H1 (cell line): ENCODE measurements at regions not wholly inside any gene's neighbourhood (a gene's known extent, or its start where the extent isn't known, plus 50 kb on each side); places are given as distances from the start of the nearest gene placed in this dataset.

Experiments
- CTCF ChIA-PET: fragments of 300-600 bp; sonication (Branson Sonifier 250); formaldehyde crosslinking; loops from one replicate; lab custom pipeline; 2021; ENCODE audit not compliant: partially characterized antibody; lab: Charles Lee
- POLR2A ChIA-PET: fragments of 300-600 bp; sonication (Branson Sonifier 250); formaldehyde crosslinking; loops from one replicate; lab custom pipeline; 2021; ENCODE audit warnings: inconsistent platforms; ENCODE audit not compliant: partially characterized antibody; lab: Charles Lee
- DNase-seq, 2 experiments: peaks; one replicate each; pipeline versions ENCODE4 v3.0.0 to v3.0.0-alpha.2; 2010 to 2022; ENCODE audit warnings: low spot score in 2 of 2, low read depth in 1 of 2, mixed read lengths in 1 of 2
- FAIRE-seq: peaks from 2 replicates; lab custom pipeline; 2011; peaks lifted over from hg19 to GRCh38; lab: Jason Lieb, UNC
- H2AFZ ChIP-seq: 2 replicates; pipeline ENCODE4 v1.8.1; 2012; ENCODE audit warnings: low read length, inconsistent platforms
- H2AK5ac ChIP-seq: 2 replicates; pipeline ENCODE4 v1.6.1; 2013; ENCODE audit warnings: low read depth, low read length
- H2BK120ac ChIP-seq: replicated peaks from 2 replicates; pipeline ENCODE3; 2013; ENCODE audit warnings: low read depth, low read length, inconsistent platforms
- H2BK12ac ChIP-seq: 2 replicates; pipeline ENCODE4 v1.6.1; 2013; ENCODE audit warnings: low read depth, low read length
- H2BK15ac ChIP-seq: 2 replicates; pipeline ENCODE4 v1.6.1; 2013; ENCODE audit warnings: low read length
- H2BK20ac ChIP-seq: 2 replicates; pipeline ENCODE4 v1.6.1; 2013; ENCODE audit warnings: low read length
- H2BK5ac ChIP-seq: 2 replicates; pipeline ENCODE4 v1.6.1; 2013; ENCODE audit warnings: low read depth, low read length
- H3K14ac ChIP-seq: 2 replicates; pipeline ENCODE4 v1.6.1; 2013; ENCODE audit warnings: inconsistent platforms; ENCODE audit not compliant: insufficient read length
- H3K18ac ChIP-seq: 2 replicates; pipeline ENCODE4 v1.6.1; 2013; ENCODE audit warnings: low read length; ENCODE audit errors: extremely low read depth
- H3K23ac ChIP-seq: 2 replicates; pipeline ENCODE4 v1.6.1; 2013; ENCODE audit warnings: inconsistent platforms; ENCODE audit not compliant: insufficient read length
- H3K23me2 ChIP-seq: 2 replicates; pipeline ENCODE4 v1.6.1; 2013; ENCODE audit warnings: low read depth, low read length
- H3K27ac ChIP-seq: 2 replicates; pipeline ENCODE4 v1.6.1; 2011; ENCODE audit warnings: low read depth, low read length, inconsistent platforms
- H3K27me3 ChIP-seq, 4 experiments: replicated peaks in 1 of 4; 1 replicate in 1 of 4; 2 replicates in 3 of 4; pipeline versions ENCODE4 v1.6.1 to v1.8.1; 2011 to 2013; ENCODE audit warnings: low read length in 3 of 4, mild to moderate bottlenecking in 3 of 4, inconsistent platforms in 2 of 4, mixed read lengths in 2 of 4, moderate library complexity in 1 of 4; ENCODE audit not compliant: control insufficient read depth in 3 of 4, insufficient read depth in 3 of 4; ENCODE audit errors: extremely low read depth in 1 of 4
- H3K36me3 ChIP-seq, 4 experiments: 2 replicates each; pipeline versions ENCODE4 v1.6.1 to v1.8.1; 2011 to 2013; ENCODE audit warnings: mild to moderate bottlenecking in 4 of 4, low read length in 3 of 4, moderate library complexity in 2 of 4, control low read depth in 1 of 4, inconsistent platforms in 1 of 4; ENCODE audit not compliant: insufficient read depth in 4 of 4, control insufficient read depth in 2 of 4
- H3K4ac ChIP-seq: replicated peaks from 2 replicates; pipeline ENCODE3; 2013; ENCODE audit warnings: low read length, low read depth, mixed read lengths, inconsistent platforms; ENCODE audit not compliant: insufficient read length
- H3K4me1 ChIP-seq, 4 experiments: replicated peaks in 1 of 4; 1 replicate in 1 of 4; 2 replicates in 3 of 4; pipeline versions ENCODE4 v1.6.1 to v1.8.1; 2011 to 2013; ENCODE audit warnings: low read length in 3 of 4, inconsistent platforms in 2 of 4, mixed read lengths in 1 of 4; ENCODE audit not compliant: insufficient read depth in 4 of 4, control insufficient read depth in 3 of 4
- H3K4me2 ChIP-seq, 2 experiments: 2 replicates each; pipeline versions ENCODE4 v1.6.1 to v1.8.1; 2011 to 2013; ENCODE audit warnings: low read depth in 2 of 2, low read length in 2 of 2, control low read depth in 1 of 2, inconsistent platforms in 1 of 2, mild to moderate bottlenecking in 1 of 2; ENCODE audit not compliant: insufficient read depth in 1 of 2
- H3K4me3 ChIP-seq, 4 experiments: fragments of 200-600, 300-600 bp in 1 of 4; sonication (generic), shearing (Covaris generic), sonication (Bioruptor Twin) in 1 of 4; 2 replicates each; pipeline versions ENCODE4 v1.5.1 to v1.8.1; 2011 to 2016; ENCODE audit warnings: low read length in 4 of 4, low read depth in 3 of 4, control low read depth in 2 of 4, inconsistent platforms in 2 of 4, mild to moderate bottlenecking in 2 of 4, mixed read lengths in 1 of 4, moderate library complexity in 1 of 4; ENCODE audit not compliant: insufficient read depth in 2 of 4; ENCODE audit errors: extremely low read depth in 1 of 4
- H3K56ac ChIP-seq: replicated peaks from 2 replicates; pipeline ENCODE3; 2013; ENCODE audit warnings: low read depth, mild to moderate bottlenecking, mixed read lengths, low read length, inconsistent platforms; ENCODE audit not compliant: insufficient read length
- H3K79me1 ChIP-seq: 2 replicates; pipeline ENCODE4 v1.6.1; 2013; ENCODE audit warnings: low read depth, low read length, control low read depth
- H3K79me2 ChIP-seq, 2 experiments: 2 replicates each; pipeline versions ENCODE4 v1.6.1 to v1.8.1; 2012 to 2013; ENCODE audit warnings: low read length in 2 of 2, mild to moderate bottlenecking in 2 of 2, inconsistent platforms in 1 of 2; ENCODE audit not compliant: insufficient read depth in 2 of 2, control insufficient read depth in 1 of 2
- H3K9ac ChIP-seq, 4 experiments: replicated peaks in 1 of 4; 1 replicate in 1 of 4; 2 replicates in 3 of 4; pipeline versions ENCODE4 v1.6.1 to v1.8.1; 2011 to 2013; ENCODE audit warnings: low read depth in 3 of 4, low read length in 3 of 4, control low read depth in 2 of 4, mild to moderate bottlenecking in 2 of 4, moderate library complexity in 2 of 4, inconsistent platforms in 1 of 4; ENCODE audit errors: extremely low read depth in 1 of 4
- H3K9me3 ChIP-seq, 2 experiments: 2 replicates each; pipeline versions ENCODE4 v1.6.1 to v1.8.1; 2012 to 2013; ENCODE audit warnings: mild to moderate bottlenecking in 2 of 2, moderate library complexity in 2 of 2, control low read depth in 1 of 2, inconsistent platforms in 1 of 2, low read depth in 1 of 2, low read length in 1 of 2, mixed read lengths in 1 of 2; ENCODE audit not compliant: insufficient read depth in 2 of 2
- H4K20me1 ChIP-seq, 2 experiments: replicated peaks in 1 of 2; 2 replicates each; pipeline versions ENCODE3 to v1.8.1; 2011 to 2013; ENCODE audit warnings: inconsistent platforms in 2 of 2, low read length in 2 of 2, mild to moderate bottlenecking in 1 of 2; ENCODE audit not compliant: insufficient read depth in 2 of 2, control insufficient read depth in 1 of 2
- H4K5ac ChIP-seq: 2 replicates; pipeline ENCODE4 v1.6.1; 2013; ENCODE audit warnings: low read length, low read depth, mixed read lengths, inconsistent platforms; ENCODE audit not compliant: insufficient read length
- H4K8ac ChIP-seq: 2 replicates; pipeline ENCODE4 v1.8.0; 2013; ENCODE audit warnings: mild to moderate bottlenecking, moderate library complexity, low read length, inconsistent platforms; ENCODE audit not compliant: insufficient read depth; ENCODE audit errors: extremely low read depth
- H4K91ac ChIP-seq: replicated peaks from 2 replicates; pipeline ENCODE3; 2013; ENCODE audit warnings: low read length, mixed read lengths, inconsistent platforms; ENCODE audit not compliant: insufficient read length
- CBX5 ChIP-seq: fragments of 300-800, 300-1000 bp; sonication (generic); IDR thresholded peaks from 2 replicates; pipeline ENCODE4 v1.7.1; 2016; ENCODE audit warnings: antibody characterized with exemption, low read length, low read depth
- MAFK ChIP-seq: IDR thresholded peaks from 2 replicates; pipeline ENCODE4 v1.6.1; 2012; ENCODE audit warnings: low read depth, mild to moderate bottlenecking, improper control_type of control experiment, low read length
- RBBP5 ChIP-seq: IDR thresholded peaks from 2 replicates; pipeline ENCODE4 v1.7.1; 2012; ENCODE audit warnings: low read depth, mild to moderate bottlenecking, inconsistent platforms, low read length, moderate library complexity, borderline replicate concordance
- SRF ChIP-seq: IDR thresholded peaks from 2 replicates; pipeline ENCODE4 v1.6.1; 2011; ENCODE audit warnings: mild to moderate bottlenecking, low read depth, low read length, moderate library complexity
- WGBS, 2 experiments: shearing (Covaris generic) in 1 of 2; methylation state at CpG; one replicate each; pipeline versions ENCODE4 v1.1.6 to v1.1.7; 2013 to 2015; ENCODE audit warnings: low lambda C conversion rate in 2 of 2, mixed read lengths in 2 of 2, inconsistent platforms in 1 of 2, low coverage in 1 of 2, missing lambda C conversion rate in 1 of 2; ENCODE audit not compliant: insufficient replicate concordance in 2 of 2, insufficient coverage in 1 of 2, insufficient read length in 1 of 2; ENCODE audit errors: extremely low coverage in 1 of 2, missing lambda C conversion rate in 1 of 2; 5-methylcytosine and 5-hydroxymethylcytosine counted together
- TF ChIP-seq, protein P1 (sequence below): IDR thresholded peaks from 2 replicates; pipeline ENCODE4 v1.6.1; 2012; ENCODE audit warnings: low read length, inconsistent platforms

DNA sequence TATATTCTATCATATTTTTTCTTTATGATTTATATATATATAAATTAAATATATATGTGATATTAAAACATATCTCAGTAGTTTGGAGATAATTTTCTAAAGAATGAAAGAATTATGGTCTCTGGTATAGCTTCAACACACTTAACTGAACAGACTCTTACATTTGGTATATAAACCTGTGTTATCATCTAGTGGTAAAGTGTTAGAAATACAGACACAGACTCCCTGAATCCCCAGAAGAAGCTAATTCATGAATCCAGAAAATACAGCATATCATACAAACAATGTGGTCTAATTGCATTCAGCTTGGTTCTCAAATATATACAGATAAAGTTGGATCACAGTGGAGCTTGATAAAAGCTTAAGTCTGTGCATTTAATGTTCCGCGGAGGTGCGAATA lies 1100.4 kb downstream of the ROBO2 start:
- no peak overlapping the region for H3K4ac ChIP-seq
- no peak overlapping the region for H2AFZ ChIP-seq
- no peak overlapping the region for H3K23ac ChIP-seq
- no peak overlapping the region for H3K14ac ChIP-seq
- no peak overlapping the region for H2BK5ac ChIP-seq
- no peak overlapping the region for H3K18ac ChIP-seq
- H3K23me2 ChIP-seq, result no peaks in the 10 kb centered on the region
- TF ChIP-seq CBX5, result no peak
- TF ChIP-seq SRF, result no peak
- TF ChIP-seq MAFK, result no peak
- TF ChIP-seq RBBP5, result no peak
- TF ChIP-seq, protein P1, sequence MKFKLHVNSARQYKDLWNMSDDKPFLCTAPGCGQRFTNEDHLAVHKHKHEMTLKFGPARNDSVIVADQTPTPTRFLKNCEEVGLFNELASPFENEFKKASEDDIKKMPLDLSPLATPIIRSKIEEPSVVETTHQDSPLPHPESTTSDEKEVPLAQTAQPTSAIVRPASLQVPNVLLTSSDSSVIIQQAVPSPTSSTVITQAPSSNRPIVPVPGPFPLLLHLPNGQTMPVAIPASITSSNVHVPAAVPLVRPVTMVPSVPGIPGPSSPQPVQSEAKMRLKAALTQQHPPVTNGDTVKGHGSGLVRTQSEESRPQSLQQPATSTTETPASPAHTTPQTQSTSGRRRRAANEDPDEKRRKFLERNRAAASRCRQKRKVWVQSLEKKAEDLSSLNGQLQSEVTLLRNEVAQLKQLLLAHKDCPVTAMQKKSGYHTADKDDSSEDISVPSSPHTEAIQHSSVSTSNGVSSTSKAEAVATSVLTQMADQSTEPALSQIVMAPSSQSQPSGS, result no peak
- no peak overlapping the region for H4K91ac ChIP-seq
- no peaks in the 10 kb centered on the region for H4K20me1 ChIP-seq
- CTCF ChIA-PET, result interaction anchor here (0.7 to 1.6 kb wide), 3 partner anchors 10 to 495 kb away, joined by 3 to 4 read pairs (median 4); no protein-coding TSS in a partner anchor
- H3K79me2 ChIP-seq, result no peaks in the 10 kb centered on the region
- no peak overlapping the region for H2BK15ac ChIP-seq
- no peaks in the 10 kb centered on the region for H3K36me3 ChIP-seq
- no peaks in the 10 kb centered on the region for H3K9me3 ChIP-seq
- H3K4me1 ChIP-seq, result no peaks in the 10 kb centered on the region
- H3K56ac ChIP-seq, result no peak overlapping the region
- no peak overlapping the region for H4K5ac ChIP-seq
- H3K4me3 ChIP-seq, result no peak overlapping the region
- DNase-seq (no peak), FAIRE-seq (no peak)
- H3K27ac ChIP-seq, result no peak overlapping the region
- H3K4me2 ChIP-seq, result no peak overlapping the region
- H2BK12ac ChIP-seq, result no peak overlapping the region
- POLR2A ChIA-PET, result no interaction called here
- no peak overlapping the region for H2AK5ac ChIP-seq
- no peaks in the 10 kb centered on the region for H3K27me3 ChIP-seq
- WGBS, 2 experiments, result 96% methylated on average over 3 of the region's 3 CpGs; no CpG with 5 or more reads in 1 of the 2 experiments
- no peak overlapping the region for H2BK20ac ChIP-seq
- no peak overlapping the region for H2BK120ac ChIP-seq
- H3K9ac ChIP-seq, result no peak overlapping the region
- H3K79me1 ChIP-seq, result no peaks in the 10 kb centered on the region
- H4K8ac ChIP-seq, result no peak overlapping the region
